GM10248 (cell line): ENCODE measurements at regions not wholly inside any gene's neighbourhood (a gene's known extent, or its start where the extent isn't known, plus 50 kb on each side); places are given as distances from the start of the nearest gene placed in this dataset.

ENCODE experiments used
- CTCF ChIA-PET: fragments of 300-600 bp; sonication (Branson Sonifier 250); formaldehyde crosslinking; extraction: SDS; loops from one replicate; lab custom pipeline; 2021; ENCODE audit warnings: antibody characterized with exemption; lab: Yijun Ruan, JAX
- POLR2A ChIA-PET: fragments of 350-650 bp; sonication (Branson Sonifier 250); formaldehyde crosslinking; extraction: SDS; loops from one replicate; lab custom pipeline; 2020; ENCODE audit warnings: antibody characterized with exemption; lab: Yijun Ruan, JAX
- DNase-seq: peaks from one replicate; pipeline ENCODE4 v3.0.0; 2012; ENCODE audit errors: extremely low spot score
- CTCF ChIP-seq: IDR thresholded peaks from 2 replicates; pipeline ENCODE4 v1.5.1; 2012; ENCODE audit warnings: mild to moderate bottlenecking, low read depth; ENCODE audit errors: extremely low read depth, missing control alignments, control extremely low read depth

- ChIA-PET POLR2A (no interaction called here), CTCF (no interaction called here)
- no peak for TF ChIP-seq CTCF
- no peak for DNase-seq
Observed at GRCh38 chr1:213887842-213888241, 99.9 kb upstream of the PROX1 start.

- no peak for DNase-seq
- POLR2A ChIA-PET = no interaction called here
- no peak for TF ChIP-seq CTCF
- CTCF ChIA-PET = interaction anchor here (1.4 kb wide), 1 partner anchor 15 kb away, joined by 4 read pairs; no protein-coding TSS in a partner anchor
Observed at GRCh38 chr1:213891989-213892902, 95.5 kb upstream of the PROX1 start.

- TF ChIP-seq CTCF = no peak
- no peak for DNase-seq
- POLR2A ChIA-PET = no interaction called here
- CTCF ChIA-PET = no interaction called here
Observed at GRCh38 chr1:213898684-213899083, 89.1 kb upstream of the PROX1 start.

- no peak for TF ChIP-seq CTCF
- POLR2A ChIA-PET = no interaction called here
- CTCF ChIA-PET = no interaction called here
- DNase-seq = no peak
Observed at GRCh38 chr1:213899413-213899812, 88.4 kb upstream of the PROX1 start.

GRCh38 chr1:213905344-213905743 lies 82.4 kb upstream of the PROX1 start:
- TF ChIP-seq CTCF = no peak
- POLR2A ChIA-PET = no interaction called here
- CTCF ChIA-PET = no interaction called here
- no peak for DNase-seq

GRCh38 chr1:213908521-213908920 lies 79.3 kb upstream of the PROX1 start:
- no peak for DNase-seq
- ChIA-PET CTCF (no interaction called here), POLR2A (no interaction called here)
- TF ChIP-seq CTCF = no peak
